ENCODE measurements at regions not wholly inside any gene's neighbourhood (a gene's known extent, or its start where the extent isn't known, plus 50 kb on each side); places are given as distances from the start of the nearest gene placed in this dataset.

GRCh38 chr2:120637847-120638246, 97.8 kb upstream of the GLI2 start (continued):
- TF ChIP-seq ZNF687 (IDR thresholded peaks at IDR 0.05) (no peak), NKRF (conservative IDR thresholded peaks at IDR 0.05) (no peak), CTCF (IDR thresholded peaks at IDR 0.05 in 2 of 3, conservative IDR thresholded peaks at IDR 0.05 in 1 of 3; ENCODE audit: control insufficient read depth in 2 of 3, extremely low read depth in 1 of 3, insufficient read depth in 1 of 3, low read depth in 3 of 3, low read length in 3 of 3) (no peak), SMAD5 (IDR thresholded peaks at IDR 0.05; ENCODE audit: low read depth) (no peak)

Measured in GM12878 (cell line).